ENCODE measurements at regions not wholly inside any gene's neighbourhood (a gene's known extent, or its start where the extent isn't known, plus 50 kb on each side); places are given as distances from the start of the nearest gene placed in this dataset.

DNA sequence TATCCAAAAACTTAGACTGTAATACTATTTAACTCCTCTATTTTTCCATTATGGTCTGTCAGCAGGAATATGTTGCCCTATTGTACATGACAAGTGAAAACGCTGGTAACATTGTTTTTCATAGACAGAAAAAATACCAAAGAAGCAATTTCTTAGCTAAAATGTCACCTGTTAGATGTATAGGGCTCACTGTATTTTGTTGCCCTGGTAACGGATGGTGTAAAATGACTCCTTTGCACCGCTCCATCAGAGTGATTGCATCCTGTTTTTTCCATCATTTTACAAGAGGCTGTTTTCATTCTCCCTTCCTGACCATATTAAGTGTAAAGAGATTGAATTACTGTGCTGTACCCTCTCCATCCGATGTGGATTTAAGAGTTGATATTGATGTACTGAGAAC lies 460.1 kb upstream of the TLE4 start:
- H3K36me3 ChIP-seq, result no peaks in the 10 kb centered on the region
- H3K4me1 ChIP-seq, result no peaks in the 10 kb centered on the region
- H3K4me3 ChIP-seq, result no peak overlapping the region
- H3K27ac ChIP-seq, result no peak overlapping the region
- 62 to 69% methylated on average over 4 of the region's 4 CpGs for WGBS, 2 donors
- H3K9me3 ChIP-seq, result peaks cover 0 to 6% (median 0%) of the 10 kb centered on the region in 4 donors
- DNase-seq (ENCODE audit: low spot score in 2 of 2), result no peak
- TF ChIP-seq EP300 (IDR thresholded peaks at IDR 0.05), result no peak
- TF ChIP-seq POLR2A (IDR thresholded peaks at IDR 0.05), result no peak
- TF ChIP-seq, protein P1, sequence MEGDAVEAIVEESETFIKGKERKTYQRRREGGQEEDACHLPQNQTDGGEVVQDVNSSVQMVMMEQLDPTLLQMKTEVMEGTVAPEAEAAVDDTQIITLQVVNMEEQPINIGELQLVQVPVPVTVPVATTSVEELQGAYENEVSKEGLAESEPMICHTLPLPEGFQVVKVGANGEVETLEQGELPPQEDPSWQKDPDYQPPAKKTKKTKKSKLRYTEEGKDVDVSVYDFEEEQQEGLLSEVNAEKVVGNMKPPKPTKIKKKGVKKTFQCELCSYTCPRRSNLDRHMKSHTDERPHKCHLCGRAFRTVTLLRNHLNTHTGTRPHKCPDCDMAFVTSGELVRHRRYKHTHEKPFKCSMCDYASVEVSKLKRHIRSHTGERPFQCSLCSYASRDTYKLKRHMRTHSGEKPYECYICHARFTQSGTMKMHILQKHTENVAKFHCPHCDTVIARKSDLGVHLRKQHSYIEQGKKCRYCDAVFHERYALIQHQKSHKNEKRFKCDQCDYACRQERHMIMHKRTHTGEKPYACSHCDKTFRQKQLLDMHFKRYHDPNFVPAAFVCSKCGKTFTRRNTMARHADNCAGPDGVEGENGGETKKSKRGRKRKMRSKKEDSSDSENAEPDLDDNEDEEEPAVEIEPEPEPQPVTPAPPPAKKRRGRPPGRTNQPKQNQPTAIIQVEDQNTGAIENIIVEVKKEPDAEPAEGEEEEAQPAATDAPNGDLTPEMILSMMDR (IDR thresholded peaks at IDR 0.05), result no peak
- no peaks in the 10 kb centered on the region for H3K27me3 ChIP-seq

DNA sequence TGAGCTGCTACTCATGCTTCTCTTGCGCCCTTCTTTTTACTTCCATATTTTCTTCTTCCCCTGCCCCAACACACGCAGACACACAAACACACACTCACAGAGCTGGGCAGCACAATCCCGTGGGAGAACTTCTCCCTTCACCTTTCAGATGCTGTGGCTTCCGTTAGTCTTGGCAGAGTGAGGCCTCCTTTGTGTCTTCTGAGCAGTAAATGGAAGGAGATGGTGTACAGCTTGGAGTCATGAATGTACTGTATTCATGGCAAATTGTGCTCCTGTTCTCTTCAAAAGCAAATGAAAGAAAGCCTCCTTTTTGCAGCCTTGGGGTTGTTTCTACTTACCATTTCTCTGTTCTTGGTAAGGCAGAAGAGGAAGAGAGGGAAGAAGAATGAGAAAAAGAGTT lies 456.6 kb upstream of the TLE4 start:
- no peak overlapping the region for H3K27ac ChIP-seq
- no peak for DNase-seq (ENCODE audit: low spot score in 2 of 2)
- no peak overlapping the region for H3K4me3 ChIP-seq
- H3K9me3 ChIP-seq, result no peaks in the 10 kb centered on the region
- H3K27me3 ChIP-seq, result no peaks in the 10 kb centered on the region
- WGBS, 2 donors, result 45 to 50% methylated on average over 4 of the region's 4 CpGs
- no peak for TF ChIP-seq POLR2A (IDR thresholded peaks at IDR 0.05)
- TF ChIP-seq EP300 (IDR thresholded peaks at IDR 0.05), result no peak
- TF ChIP-seq, protein P1 (IDR thresholded peaks at IDR 0.05), result no peak
- H3K36me3 ChIP-seq, result no peaks in the 10 kb centered on the region
- H3K4me1 ChIP-seq, result no peaks in the 10 kb centered on the region

DNA sequence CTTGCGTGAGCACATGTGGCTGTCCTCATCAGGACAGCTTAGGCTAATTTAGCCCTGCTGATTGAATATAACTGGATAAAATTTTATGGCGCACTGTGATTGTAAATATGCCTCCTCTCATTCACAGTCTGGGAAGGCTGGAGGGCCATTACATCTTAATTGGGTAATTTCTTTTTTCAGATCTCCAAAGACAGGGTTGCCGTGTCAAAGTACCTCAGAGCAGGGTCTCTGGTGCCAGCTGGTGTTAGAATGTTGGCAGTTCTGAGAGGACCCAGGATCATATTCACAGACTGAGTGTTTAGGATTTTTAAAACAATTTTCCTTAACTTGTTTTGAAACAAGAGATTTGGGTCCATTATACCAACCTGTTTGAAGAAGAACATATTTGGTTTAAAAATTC lies 455.7 kb upstream of the TLE4 start:
- Histone ChIP-seq H3K4me1 (no peaks in the 10 kb centered on the region), H3K36me3 (no peaks in the 10 kb centered on the region), H3K4me3 (no peak overlapping the region), H3K27me3 (no peaks in the 10 kb centered on the region), H3K27ac (no peak overlapping the region), H3K9me3 (no peaks in the 10 kb centered on the region)
- WGBS, 2 donors, result 70 to 79% methylated on average over 3 of the region's 3 CpGs
- no peak for DNase-seq (ENCODE audit: low spot score in 2 of 2)
- TF ChIP-seq EP300 (IDR thresholded peaks at IDR 0.05) (no peak), POLR2A (IDR thresholded peaks at IDR 0.05) (no peak)
- TF ChIP-seq, protein P1 (IDR thresholded peaks at IDR 0.05), result no peak

DNA sequence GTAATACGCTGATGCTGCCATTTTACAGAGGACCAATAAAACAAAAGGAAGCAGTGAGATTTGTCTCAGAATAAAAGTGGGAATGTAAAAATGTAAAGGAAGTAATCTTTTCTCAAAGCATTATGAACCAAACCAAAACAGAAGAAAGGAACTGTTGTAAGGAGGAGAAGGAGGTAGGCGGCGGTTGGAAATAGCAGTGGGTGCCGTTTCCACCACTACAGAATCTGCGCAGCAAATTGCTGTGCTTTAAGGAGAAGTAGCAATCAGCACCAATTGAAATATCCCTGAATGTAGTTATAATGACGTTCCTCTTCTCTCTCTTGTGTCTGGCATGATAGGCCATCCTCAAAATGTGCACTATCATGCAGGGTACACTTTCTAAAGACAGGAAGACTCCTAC lies 455.1 kb upstream of the TLE4 start:
- no peak for DNase-seq (ENCODE audit: low spot score in 2 of 2)
- Histone ChIP-seq H3K4me3 (no peak overlapping the region), H3K27ac (no peak overlapping the region), H3K4me1 (no peaks in the 10 kb centered on the region), H3K36me3 (no peaks in the 10 kb centered on the region), H3K27me3 (no peaks in the 10 kb centered on the region), H3K9me3 (no peaks in the 10 kb centered on the region)
- WGBS, 2 donors, result 48 to 53% methylated on average over 6 of the region's 6 CpGs
- TF ChIP-seq EP300 (IDR thresholded peaks at IDR 0.05) (no peak), POLR2A (IDR thresholded peaks at IDR 0.05) (no peak)
- TF ChIP-seq, protein P1 (IDR thresholded peaks at IDR 0.05), result no peak

DNA sequence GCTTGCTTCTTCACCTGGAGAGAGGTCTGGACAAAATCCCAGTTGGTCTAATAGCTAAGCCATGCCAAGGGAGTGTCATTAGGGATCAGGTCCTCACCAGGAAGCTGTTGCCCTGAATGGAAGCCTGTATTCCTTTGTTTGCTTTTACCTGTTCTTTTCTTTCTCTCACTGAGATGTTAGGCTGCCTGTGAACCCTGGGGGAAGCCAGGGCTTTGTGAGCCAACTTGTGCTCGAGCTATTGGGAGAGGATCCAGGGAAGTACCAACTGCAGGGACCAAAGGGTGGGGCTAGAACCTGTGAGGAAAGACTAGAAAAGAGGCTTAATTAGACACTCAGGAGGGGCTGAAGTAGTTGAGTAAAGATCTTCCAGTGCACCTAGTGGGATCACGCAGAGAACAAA lies 451.2 kb upstream of the TLE4 start:
- Histone ChIP-seq H3K27ac (no peak overlapping the region), H3K4me3 (no peak overlapping the region), H3K9me3 (no peaks in the 10 kb centered on the region), H3K4me1 (no peaks in the 10 kb centered on the region), H3K27me3 (no peaks in the 10 kb centered on the region), H3K36me3 (no peaks in the 10 kb centered on the region)
- 54 to 65% methylated on average over 2 of the region's 2 CpGs for WGBS, 2 donors
- DNase-seq (ENCODE audit: low spot score in 2 of 2), result no peak
- no peak for TF ChIP-seq POLR2A (IDR thresholded peaks at IDR 0.05)
- TF ChIP-seq, protein P1 (IDR thresholded peaks at IDR 0.05), result no peak
